HG03175 (cell line): ENCODE measurements at regions not wholly inside any gene's neighbourhood (a gene's known extent, or its start where the extent isn't known, plus 50 kb on each side); places are given as distances from the start of the nearest gene placed in this dataset.

ENCODE experiments used
- ATAC-seq: cut with Tn5 transposase; IDR thresholded peaks from one replicate; pipeline ENCODE4 v1.9.1; 2021; ENCODE audit warnings: mild to moderate bottlenecking, moderate library complexity; ENCODE audit not compliant: unreplicated experiment

- ATAC-seq = no peak
Measured at GRCh38 chr7:28231176-28231575, 50.6 kb upstream of the JAZF1 start.

- ATAC-seq = no peak
Measured at GRCh38 chr7:28236560-28236959, 56.0 kb upstream of the JAZF1 start.

- ATAC-seq = no peak
Measured at GRCh38 chr7:28237363-28237762, 56.8 kb upstream of the JAZF1 start.

- no peak for ATAC-seq
Measured at GRCh38 chr7:28239823-28240204, 59.2 kb upstream of the JAZF1 start.

GRCh38 chr7:28240481-28240880, 59.9 kb upstream of the JAZF1 start:
- ATAC-seq = no peak

GRCh38 chr7:28243861-28244260, 63.3 kb upstream of the JAZF1 start:
- ATAC-seq = no peak

GRCh38 chr7:28245123-28245878, 64.7 kb upstream of the JAZF1 start:
- ATAC-seq = no peak

GRCh38 chr7:28246921-28247461, 66.4 kb upstream of the JAZF1 start:
- no peak for ATAC-seq

GRCh38 chr7:28258240-28258639, 77.6 kb upstream of the JAZF1 start:
- no peak for ATAC-seq

- no peak for ATAC-seq
Measured at GRCh38 chr7:28260969-28261368, 80.4 kb upstream of the JAZF1 start.

GRCh38 chr7:28263622-28264271, 83.2 kb upstream of the JAZF1 start:
- no peak for ATAC-seq

- no peak for ATAC-seq
Measured at GRCh38 chr7:28266402-28266801, 85.8 kb upstream of the JAZF1 start.

GRCh38 chr7:28267012-28267411, 86.4 kb upstream of the JAZF1 start:
- no peak for ATAC-seq

GRCh38 chr7:28269700-28270361, 89.2 kb upstream of the JAZF1 start:
- ATAC-seq = no peak

GRCh38 chr7:28270536-28270935, 89.9 kb upstream of the JAZF1 start:
- ATAC-seq = no peak

- ATAC-seq = no peak
Measured at GRCh38 chr7:28272461-28272877, 91.9 kb upstream of the JAZF1 start.

GRCh38 chr7:28276298-28276697, 95.7 kb upstream of the JAZF1 start:
- no peak for ATAC-seq

GRCh38 chr7:28277364-28277763, 96.8 kb upstream of the JAZF1 start:
- no peak for ATAC-seq

- no peak for ATAC-seq
Measured at GRCh38 chr7:28277958-28278357, 97.4 kb upstream of the JAZF1 start.

GRCh38 chr7:28280516-28280915, 99.9 kb upstream of the JAZF1 start:
- no peak for ATAC-seq

- ATAC-seq = no peak
Measured at GRCh38 chr7:28290496-28290895, 109.9 kb upstream of the JAZF1 start.

GRCh38 chr7:28291559-28291958, 111.0 kb upstream of the JAZF1 start:
- no peak for ATAC-seq
